GM19328 (cell line): ENCODE measurements at regions not wholly inside any gene's neighbourhood (a gene's known extent, or its start where the extent isn't known, plus 50 kb on each side); places are given as distances from the start of the nearest gene placed in this dataset.

ENCODE experiments used
- ATAC-seq: cut with Tn5 transposase; IDR thresholded peaks from one replicate; pipeline ENCODE4 v1.9.1; 2021; ENCODE audit warnings: mild to moderate bottlenecking, moderate library complexity; ENCODE audit not compliant: unreplicated experiment

- no peak for ATAC-seq
Measured at GRCh38 chr1:98482611-98483010, 178.9 kb upstream of the SNX7 start.

- no peak for ATAC-seq
Measured at GRCh38 chr1:98480271-98480670, 181.2 kb upstream of the SNX7 start.

DNA sequence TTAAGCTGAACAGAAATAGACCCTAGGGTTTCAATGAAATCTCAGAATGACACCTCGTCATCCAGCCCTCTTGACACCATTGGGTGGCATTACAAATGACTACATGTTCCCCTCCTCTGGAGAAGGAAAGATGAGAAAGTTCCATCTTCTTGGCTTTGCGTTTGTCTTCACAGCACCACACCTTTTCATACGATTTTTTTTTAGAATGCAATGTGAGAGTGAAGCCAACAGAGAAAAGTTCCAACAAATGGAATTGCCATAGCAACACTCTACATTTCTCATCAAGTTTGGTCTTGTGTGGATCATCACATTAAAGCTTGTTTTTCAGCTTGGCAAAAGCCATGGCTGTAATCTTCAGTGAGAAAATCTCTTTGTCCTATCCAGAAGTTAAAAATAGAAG, 183.4 kb upstream of the SNX7 start:
- ATAC-seq = no peak

DNA sequence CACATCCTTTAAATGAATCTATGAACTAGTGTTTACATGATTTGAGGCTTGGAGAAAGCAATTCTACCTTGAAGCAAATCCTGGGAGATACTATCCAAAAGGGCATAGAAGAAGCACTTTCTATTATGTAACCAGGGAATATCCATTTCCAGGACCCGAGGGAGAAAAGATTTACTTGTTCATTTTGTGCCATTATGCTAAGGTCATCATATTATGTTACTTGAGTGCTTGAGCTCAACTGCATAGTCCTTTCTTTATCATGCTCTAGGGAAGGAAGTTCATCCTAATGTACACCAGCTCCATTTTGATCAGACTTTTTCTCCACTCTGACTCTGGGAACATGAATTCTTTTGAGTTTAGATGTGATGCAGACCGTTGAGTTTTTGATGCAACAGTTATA, 188.6 kb upstream of the SNX7 start:
- no peak for ATAC-seq

- ATAC-seq = no peak
Measured at GRCh38 chr1:98471633-98472032, 189.9 kb upstream of the SNX7 start.

GRCh38 chr1:98468111-98468717, 193.3 kb upstream of the SNX7 start:
- ATAC-seq = no peak

- no peak for ATAC-seq
Measured at GRCh38 chr1:98467586-98467985, 193.9 kb upstream of the SNX7 start.

- ATAC-seq = no peak
Measured at GRCh38 chr1:98467122-98467521, 194.4 kb upstream of the SNX7 start.

- no peak for ATAC-seq
Measured at GRCh38 chr1:98461873-98462385, 199.6 kb upstream of the SNX7 start.

GRCh38 chr1:98460136-98460535, 201.4 kb upstream of the SNX7 start:
- no peak for ATAC-seq

GRCh38 chr1:98459486-98459870, 202.0 kb upstream of the SNX7 start:
- ATAC-seq = no peak

GRCh38 chr1:98458511-98459485, 202.7 kb upstream of the SNX7 start:
- ATAC-seq = no peak

DNA sequence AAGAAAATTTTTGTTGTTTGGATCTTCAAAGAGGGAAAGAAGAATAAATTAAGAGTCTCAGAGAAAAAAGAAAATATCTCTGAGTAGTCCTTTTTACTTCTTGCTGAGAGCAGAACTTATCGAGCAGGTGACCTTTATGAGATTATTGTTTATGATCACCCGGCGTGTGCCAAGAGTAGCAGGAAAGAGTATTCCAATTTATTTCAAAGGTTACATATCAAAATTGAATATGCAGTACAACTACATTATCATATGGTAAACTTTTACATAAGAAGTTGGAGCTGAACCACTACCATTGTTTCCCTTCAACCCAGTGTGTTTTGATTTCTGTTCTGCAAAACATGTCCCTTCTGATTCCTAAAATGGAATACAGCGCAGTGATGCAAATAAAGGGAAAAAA, 204.3 kb upstream of the SNX7 start:
- no peak for ATAC-seq

GRCh38 chr1:98454666-98455065, 206.9 kb upstream of the SNX7 start:
- no peak for ATAC-seq

GRCh38 chr1:98453066-98453465, 208.5 kb upstream of the SNX7 start:
- no peak for ATAC-seq

DNA sequence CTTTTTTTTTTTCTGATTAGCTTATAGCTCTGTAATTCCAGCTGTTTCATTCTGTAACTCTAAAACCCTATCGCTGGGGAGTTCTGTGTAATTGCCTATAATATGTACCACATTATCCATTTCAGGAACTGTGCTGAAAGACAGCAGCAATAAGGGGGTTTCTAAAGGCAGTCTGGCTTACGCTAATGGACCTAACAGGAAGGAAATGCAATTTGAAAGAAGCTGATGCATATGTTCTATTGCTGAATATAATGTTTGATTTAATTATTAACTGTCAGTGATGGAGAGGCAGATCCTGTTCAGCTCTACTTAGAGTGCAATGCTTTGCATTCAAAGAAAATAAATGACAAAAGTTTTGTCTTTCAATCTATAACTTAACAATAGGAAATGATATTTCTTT, 209.4 kb upstream of the SNX7 start:
- ATAC-seq = no peak

DNA sequence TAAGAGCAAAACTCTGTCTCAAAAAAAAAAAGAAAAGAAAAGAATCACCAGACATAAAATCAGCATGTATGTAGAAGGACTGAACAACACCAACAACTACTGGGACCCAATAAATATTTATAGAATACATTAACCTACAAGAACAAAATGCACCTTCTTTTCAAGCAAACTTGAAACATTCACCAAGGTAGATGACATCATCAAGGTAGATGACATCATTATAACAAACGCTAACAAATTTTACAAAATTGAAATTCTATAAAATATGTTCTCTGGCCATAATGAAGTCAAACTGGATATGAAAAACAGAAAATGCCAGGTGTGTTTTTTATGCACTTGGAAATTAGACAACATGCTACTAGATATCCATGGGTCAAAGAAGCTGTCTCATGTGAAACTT, 220.2 kb upstream of the SNX7 start:
- ATAC-seq = no peak

DNA sequence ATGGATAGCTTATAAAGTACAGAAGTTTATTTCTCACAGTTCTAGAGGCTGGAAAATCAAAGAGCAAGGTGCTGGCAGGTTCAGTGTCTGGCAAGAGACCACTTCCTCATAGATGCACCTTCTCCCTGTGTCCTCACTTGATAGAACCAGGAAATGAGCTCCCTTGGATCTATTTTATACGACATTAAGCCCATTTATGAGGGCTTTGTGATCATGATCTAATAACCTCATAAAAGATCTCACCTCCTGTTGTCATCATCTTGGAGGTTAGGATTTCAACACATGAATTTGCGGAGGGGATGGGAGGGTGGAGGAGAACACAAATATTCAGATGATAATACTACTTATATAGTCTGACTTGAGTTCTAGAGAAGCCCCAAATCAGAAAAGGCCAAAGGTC, 222.1 kb upstream of the SNX7 start:
- no peak for ATAC-seq

GRCh38 chr1:98437540-98437939, 224.0 kb upstream of the SNX7 start:
- ATAC-seq = no peak

DNA sequence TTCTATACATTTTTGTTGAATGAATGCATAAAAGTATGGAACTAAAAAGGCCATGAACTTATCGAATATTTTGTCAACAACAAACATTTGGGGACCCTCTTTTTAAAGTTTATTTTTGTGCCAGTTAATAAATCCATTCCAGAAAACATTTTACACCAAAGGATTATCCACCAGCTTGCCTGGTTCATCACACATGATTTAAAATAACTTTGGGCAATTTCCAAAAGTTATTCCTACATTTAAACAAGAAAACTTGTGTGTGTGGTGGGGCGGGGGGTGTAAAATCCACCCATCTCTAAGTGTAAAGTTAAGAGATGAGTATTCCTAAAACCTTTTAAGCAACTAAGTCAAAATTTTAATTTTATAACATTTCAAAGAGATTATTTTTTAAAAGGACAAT, 224.5 kb upstream of the SNX7 start:
- no peak for ATAC-seq

GRCh38 chr1:98429965-98430443, 231.5 kb upstream of the SNX7 start:
- ATAC-seq = no peak

GRCh38 chr1:98428864-98429263, 232.7 kb upstream of the SNX7 start:
- ATAC-seq = no peak
